Adrenal gland (tissue), 5 donors: ENCODE measurements at regions not wholly inside any gene's neighbourhood (a gene's known extent, or its start where the extent isn't known, plus 50 kb on each side); places are given as distances from the start of the nearest gene placed in this dataset.

Source experiments
- CTCF ChIP-seq, 6 experiments: fragments of 450-650 bp in 4 of 6; fragments of 200-600 bp in 2 of 6; sonication (generic) in 1 of 6; IDR thresholded peaks; 1 replicate in 5 of 6; 2 replicates in 1 of 6; pipeline versions ENCODE4 v1.5.1 to v1.8.0; 2016 to 2021; ENCODE audit warnings: antibody characterized with exemption in 6 of 6, mild to moderate bottlenecking in 2 of 6, moderate library complexity in 1 of 6
- POLR2A ChIP-seq, 2 donors: fragments of 450-650 bp; IDR thresholded peaks; one replicate each; pipeline ENCODE4 v1.6.1; 2017; ENCODE audit warnings: antibody characterized with exemption in 2 of 2, mild to moderate bottlenecking in 2 of 2, moderate library complexity in 1 of 2
- donor health status: DM: no; HTN: no; CAD: no.

- TF ChIP-seq CTCF (IDR thresholded peaks at IDR 0.05): no peak
- TF ChIP-seq POLR2A (IDR thresholded peaks at IDR 0.05): no peak
These were observed 222.0 kb downstream of the TMEM182 start for GRCh38 chr2:102983786-102984185.
